Psoas muscle (tissue), 7 donors: ENCODE measurements at regions not wholly inside any gene's neighbourhood (a gene's known extent, or its start where the extent isn't known, plus 50 kb on each side); places are given as distances from the start of the nearest gene placed in this dataset.

Experiments used
- ATAC-seq, 4 donors: fragments of 200-7000 bp; cut with Tn5 transposase; one replicate each; pipeline ENCODE4 v1.9.1; 2020; ENCODE audit warnings: moderate library complexity in 3 of 4, mild to moderate bottlenecking in 2 of 4
- DNase-seq, 2 donors: peaks; one replicate each; pipeline ENCODE4 v3.0.0-alpha.2; 2020
- H3K27ac ChIP-seq: fragments of 200-600 bp; one replicate; pipeline ENCODE4 v1.8.0; 2022
- H3K27me3 ChIP-seq, 3 donors: fragments of 200-600 bp in 1 of 3; one replicate each; pipeline versions ENCODE4 v1.6.1 to v1.8.0; 2013 to 2022; ENCODE audit warnings: low read length in 2 of 3, mild to moderate bottlenecking in 2 of 3, moderate library complexity in 1 of 3; ENCODE audit not compliant: insufficient read depth in 3 of 3
- H3K36me3 ChIP-seq, 2 donors: fragments of 200-600 bp in 1 of 2; one replicate each; pipeline versions ENCODE4 v1.6.1 to v1.8.0; 2013 to 2022; ENCODE audit warnings: low read depth in 1 of 2, mild to moderate bottlenecking in 1 of 2, moderate library complexity in 1 of 2; ENCODE audit not compliant: insufficient read depth in 1 of 2
- H3K4me1 ChIP-seq: fragments of 200-600 bp; one replicate; pipeline ENCODE4 v1.8.0; 2022
- H3K4me3 ChIP-seq: fragments of 200-600 bp; one replicate; pipeline ENCODE4 v1.8.0; 2022; ENCODE audit warnings: mild to moderate bottlenecking
- H3K9me3 ChIP-seq: fragments of 200-600 bp; one replicate; pipeline ENCODE4 v1.8.0; 2022
- WGBS, 3 donors: extraction: QIAGEN DNeasy Blood & Tissue Kit; methylation state at CpG; one replicate each; pipeline versions ENCODE4 v1.1.6 to v1.1.7; 2013; 5-methylcytosine and 5-hydroxymethylcytosine counted together
- intact Hi-C, 2 donors: fragments of 100-400 bp; cut with DNase I; formaldehyde crosslinking; loops; one replicate each; pipeline versions ENCODE4 v1.11.0 to v1.14.2; 2022
- TF ChIP-seq, protein P1 (sequence below): fragments of 200-600 bp; IDR thresholded peaks from one replicate; pipeline ENCODE4 v1.8.0; 2022; ENCODE audit warnings: antibody characterized with exemption
- donor health status: healthy with polysubstance abuse.
- donor health status: DM: no; HTN: no; CAD: no; lungs with moderate emphysema.
- donor health status: Bipolar disorder and iron deficiency.
- donor health status: healthy.
- donor health status: DM: yes; HTN: yes; CAD: no.
- donor health status: DM: no; HTN: no; CAD: no.
- donor health status: DM: yes; HTN: yes; CAD: no.

GRCh38 chr6:166228425-166228824 lies 60.8 kb upstream of the TBXT start:
- Histone ChIP-seq H3K4me1 (no peaks in the 10 kb centered on the region), H3K27ac (no peak overlapping the region), H3K36me3 (no peaks in the 10 kb centered on the region), H3K27me3 (peaks cover 0 to 32% (median 6%) of the 10 kb centered on the region in 3 donors), H3K4me3 (no peak overlapping the region), H3K9me3 (no peaks in the 10 kb centered on the region)
- ATAC-seq (no peak), DNase-seq (no peak)
- intact Hi-C loops, result no loop called here
- TF ChIP-seq, protein P1, sequence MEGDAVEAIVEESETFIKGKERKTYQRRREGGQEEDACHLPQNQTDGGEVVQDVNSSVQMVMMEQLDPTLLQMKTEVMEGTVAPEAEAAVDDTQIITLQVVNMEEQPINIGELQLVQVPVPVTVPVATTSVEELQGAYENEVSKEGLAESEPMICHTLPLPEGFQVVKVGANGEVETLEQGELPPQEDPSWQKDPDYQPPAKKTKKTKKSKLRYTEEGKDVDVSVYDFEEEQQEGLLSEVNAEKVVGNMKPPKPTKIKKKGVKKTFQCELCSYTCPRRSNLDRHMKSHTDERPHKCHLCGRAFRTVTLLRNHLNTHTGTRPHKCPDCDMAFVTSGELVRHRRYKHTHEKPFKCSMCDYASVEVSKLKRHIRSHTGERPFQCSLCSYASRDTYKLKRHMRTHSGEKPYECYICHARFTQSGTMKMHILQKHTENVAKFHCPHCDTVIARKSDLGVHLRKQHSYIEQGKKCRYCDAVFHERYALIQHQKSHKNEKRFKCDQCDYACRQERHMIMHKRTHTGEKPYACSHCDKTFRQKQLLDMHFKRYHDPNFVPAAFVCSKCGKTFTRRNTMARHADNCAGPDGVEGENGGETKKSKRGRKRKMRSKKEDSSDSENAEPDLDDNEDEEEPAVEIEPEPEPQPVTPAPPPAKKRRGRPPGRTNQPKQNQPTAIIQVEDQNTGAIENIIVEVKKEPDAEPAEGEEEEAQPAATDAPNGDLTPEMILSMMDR, result no peak
- 37 to 53% (median 37%) methylated on average over 3 of the region's 3 CpGs for WGBS, 3 donors

DNA sequence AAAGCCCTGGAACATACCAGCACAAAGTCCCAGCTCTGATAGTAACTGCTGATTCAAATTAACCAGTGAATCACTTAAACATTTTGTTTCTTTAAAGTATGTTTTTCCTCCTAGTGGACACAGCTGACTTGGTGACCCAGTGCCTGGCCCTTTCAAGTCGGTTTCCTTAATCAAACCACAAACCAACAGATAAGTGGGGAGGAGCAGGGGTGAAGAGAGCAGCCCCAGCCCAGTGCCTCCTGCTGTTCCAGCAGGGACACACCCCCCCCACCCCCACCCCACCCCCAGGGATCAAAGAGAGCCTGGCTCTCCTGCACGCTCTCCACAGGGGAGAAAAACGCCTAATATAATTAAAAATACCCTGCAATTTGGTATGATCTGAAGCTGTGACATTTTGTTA lies 55.4 kb upstream of the TBXT start:
- 13 to 19% (median 17%) methylated on average over 3 of the region's 3 CpGs for whole genome bisulfite sequencing, 3 donors
- peaks cover 0 to 14% (median 0%) of the 10 kb centered on the region in 3 donors for H3K27me3 ChIP-seq

GRCh38 chr6:166222631-166223030 lies 55.0 kb upstream of the TBXT start:
- intact Hi-C loops, result no loop called here

More for the DNA sequence above, 55.4 kb upstream of the TBXT start:
- intact Hi-C loops, result no loop called here
- Histone ChIP-seq H3K9me3 (no peaks in the 10 kb centered on the region), H3K27ac (no peak overlapping the region), H3K4me3 (no peak overlapping the region), H3K4me1 (no peaks in the 10 kb centered on the region), H3K36me3 (no peaks in the 10 kb centered on the region)
- no peak for ATAC-seq
- no peak for DNase-seq
- TF ChIP-seq, protein P1, result no peak

DNA sequence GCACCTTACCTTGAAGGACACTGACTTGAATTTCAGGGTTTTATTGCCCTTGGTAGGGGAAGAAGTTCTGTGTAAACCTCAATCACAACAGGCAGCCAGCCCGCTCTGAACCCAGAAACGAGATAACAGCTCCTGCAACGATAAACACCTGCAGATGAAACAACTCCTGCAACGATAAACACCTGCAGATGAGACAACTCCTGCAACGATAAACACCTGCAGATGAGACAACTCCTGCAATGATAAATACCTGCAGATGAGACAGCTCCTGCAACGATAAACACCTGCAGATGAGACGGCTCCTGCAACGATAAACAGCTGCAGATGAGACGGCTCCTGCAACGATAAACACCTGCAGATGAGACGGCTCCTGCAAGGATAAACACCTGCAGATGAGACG lies 54.0 kb upstream of the TBXT start:
- H3K4me1 ChIP-seq, result no peaks in the 10 kb centered on the region
- intact Hi-C loops, result no loop called here
- 59 to 73% (median 71%) methylated on average over 12 of the region's 12 CpGs for WGBS, 3 donors

More at GRCh38 chr6:166222631-166223030, 55.0 kb upstream of the TBXT start:
- 62 to 66% (median 63%) methylated on average over 9 of the region's 9 CpGs for WGBS, 3 donors
- TF ChIP-seq, protein P1, result no peak
- DNase-seq, result no peak
- no peaks in the 10 kb centered on the region for H3K9me3 ChIP-seq
- no peaks in the 10 kb centered on the region for H3K36me3 ChIP-seq
- H3K27me3 ChIP-seq, result peaks cover 0 to 9% (median 0%) of the 10 kb centered on the region in 3 donors
- H3K27ac ChIP-seq, result no peak overlapping the region
- H3K4me1 ChIP-seq, result no peaks in the 10 kb centered on the region
- no peak for ATAC-seq
- H3K4me3 ChIP-seq, result no peak overlapping the region

More for the DNA sequence above, 54.0 kb upstream of the TBXT start:
- TF ChIP-seq, protein P1, result no peak
- Histone ChIP-seq H3K27me3 (peaks cover 0 to 7% (median 0%) of the 10 kb centered on the region in 3 donors), H3K9me3 (no peaks in the 10 kb centered on the region), H3K4me3 (no peak overlapping the region), H3K36me3 (no peaks in the 10 kb centered on the region), H3K27ac (no peak overlapping the region)
- DNase-seq (no peak), ATAC-seq (no peak)
